Skeletal muscle cell (primary cell): ENCODE measurements at regions not wholly inside any gene's neighbourhood (a gene's known extent, or its start where the extent isn't known, plus 50 kb on each side); places are given as distances from the start of the nearest gene placed in this dataset.
"Not testable (repeated sequence)": the region's sequence is repeated elsewhere in the genome, so short reads cannot be mapped to it uniquely, and the experiment has no call there.

Experiments
- DNase-seq: peaks from one replicate; pipeline ENCODE4 v3.0.0-alpha.2; 2010; ENCODE audit warnings: low read depth
- H3K4me3 ChIP-seq: 2 replicates; pipeline ENCODE4 v1.5.1; 2011; ENCODE audit warnings: low read depth, mild to moderate bottlenecking, control low read depth, low read length, moderate library complexity

DNA sequence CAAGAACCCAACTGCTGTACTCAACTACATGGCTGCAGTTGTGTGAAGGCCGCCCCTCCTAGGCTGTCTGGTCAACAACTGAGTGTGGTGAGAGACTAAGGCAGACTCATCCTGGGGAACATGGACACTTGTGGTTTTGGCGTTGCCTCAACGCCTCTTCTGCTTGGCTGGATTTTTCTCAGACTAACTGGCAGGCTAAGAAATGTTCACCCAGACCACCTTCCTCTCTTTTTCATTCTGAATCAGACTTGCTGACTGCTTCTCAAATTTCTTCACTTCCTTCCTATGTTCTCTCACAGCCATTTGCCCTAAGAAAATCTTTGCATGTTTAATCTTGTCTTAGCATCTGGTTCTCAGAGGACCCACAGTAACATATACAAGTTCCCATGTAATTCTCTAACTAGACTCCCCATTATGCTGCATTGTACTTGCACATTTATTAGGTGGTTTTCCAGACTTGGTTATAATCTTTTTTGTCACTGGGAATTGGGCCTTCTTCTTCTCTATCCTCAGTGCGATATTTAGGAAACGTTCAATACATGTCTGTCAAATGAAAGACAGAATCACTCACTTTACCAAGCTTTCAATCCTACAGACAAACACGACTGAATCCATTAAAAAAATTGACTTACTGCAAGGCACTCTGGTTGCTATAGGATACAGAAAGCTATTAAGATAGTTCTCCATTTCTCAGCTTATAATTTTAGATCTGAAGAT is 327.6 kb downstream of the CCER1 start:
- H3K4me3 ChIP-seq, result no peak overlapping the region
- peak; percentile 78 for DNase-seq

DNA sequence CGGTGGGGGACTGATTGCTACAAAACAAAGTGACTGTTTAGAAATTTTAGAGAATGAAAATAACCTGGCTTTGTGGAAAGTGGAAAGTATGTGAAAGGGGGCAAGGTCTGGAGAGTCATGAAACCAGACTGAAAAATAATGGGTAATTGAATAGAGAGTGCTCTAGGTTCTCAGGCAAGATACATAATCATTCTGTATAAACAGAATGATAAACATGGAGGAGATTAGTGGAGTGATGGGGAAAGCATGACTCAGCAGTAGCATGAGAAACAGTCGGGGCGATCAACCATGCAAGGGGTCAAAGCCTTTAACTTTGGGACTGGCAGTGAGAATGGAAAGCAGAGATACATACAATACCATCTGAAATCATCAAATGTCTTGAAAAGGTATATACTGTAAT is 332.5 kb downstream of the CCER1 start:
- no peak overlapping the region for H3K4me3 ChIP-seq
- peak; percentile 33 for DNase-seq

DNA sequence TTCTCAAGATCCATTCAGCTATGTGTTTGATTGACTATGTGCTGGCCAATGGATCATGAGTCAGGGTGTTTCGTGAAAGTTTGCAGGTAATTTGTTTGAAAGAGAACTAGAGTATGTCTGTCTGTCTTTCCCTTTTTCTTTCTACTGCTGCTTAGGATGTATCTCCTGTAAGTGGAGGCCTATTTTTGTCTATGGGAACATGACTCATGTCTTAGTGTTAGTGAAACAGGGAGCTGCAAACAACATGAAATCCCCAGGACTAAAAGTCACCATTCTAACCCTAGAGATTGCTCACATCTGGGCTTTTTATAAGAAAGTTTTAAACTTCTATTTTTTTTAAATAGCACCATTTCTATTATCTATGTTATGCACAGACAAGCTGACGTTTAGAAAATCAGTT is 333.0 kb downstream of the CCER1 start:
- DNase-seq, result peak; percentile 62
- no peak overlapping the region for H3K4me3 ChIP-seq

DNA sequence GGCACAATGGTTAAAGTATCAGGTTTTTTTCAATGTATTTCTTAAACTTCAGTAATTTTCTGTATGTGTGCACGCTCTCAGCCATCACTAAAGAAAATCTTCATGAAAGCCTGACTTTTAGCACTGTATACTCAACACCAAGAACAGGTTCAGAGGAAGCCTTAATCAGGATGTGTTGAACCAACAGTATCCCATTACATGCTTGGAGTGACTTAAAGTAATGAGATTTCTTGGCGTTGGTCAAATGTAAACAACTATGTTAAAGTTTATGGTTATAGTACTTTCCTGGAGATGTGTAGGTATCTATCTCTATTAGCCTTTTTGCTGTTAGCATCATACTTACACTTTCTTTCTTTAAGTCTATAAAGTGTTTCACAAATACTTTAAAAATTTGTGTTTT is 335.0 kb downstream of the CCER1 start:
- H3K4me3 ChIP-seq, result no peak overlapping the region
- no peak for DNase-seq

DNA sequence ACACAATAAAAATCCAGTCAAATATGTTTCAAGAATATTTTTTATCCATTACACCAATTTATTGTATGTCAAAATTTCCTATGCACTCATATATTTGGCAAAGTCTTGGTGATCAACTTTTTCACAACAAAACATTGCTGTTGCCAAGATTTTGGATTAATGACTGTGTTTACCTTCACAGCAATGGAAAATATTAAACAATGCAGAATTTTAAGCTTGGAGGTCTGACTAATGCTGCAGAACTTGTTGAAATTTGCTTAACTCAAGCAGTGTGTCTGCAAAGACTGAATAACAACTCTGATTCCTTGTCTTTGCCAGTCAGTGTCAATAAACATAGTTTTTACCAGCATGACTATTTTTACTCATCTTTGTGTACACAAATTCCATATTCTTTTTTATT is 336.4 kb downstream of the CCER1 start:
- no peak overlapping the region for H3K4me3 ChIP-seq
- DNase-seq, result no peak

DNA sequence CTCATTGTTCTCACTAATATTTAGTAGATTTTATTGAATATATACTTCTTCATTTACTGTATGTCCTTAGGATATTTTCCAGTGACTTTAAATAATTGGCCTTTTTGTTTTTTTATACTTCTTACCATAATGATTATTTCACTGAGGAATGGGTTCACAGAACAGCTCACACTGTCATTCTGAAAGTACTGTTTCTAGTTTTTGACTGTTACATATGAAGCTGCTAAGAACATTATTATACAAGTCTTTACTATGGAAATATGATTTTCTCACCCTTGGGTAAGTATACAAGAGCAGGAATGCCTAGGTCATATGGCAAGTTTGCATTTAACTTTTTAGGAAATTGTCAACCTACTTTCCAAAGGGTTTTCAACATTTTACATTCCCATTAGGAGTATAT is 343.1 kb downstream of the CCER1 start:
- H3K4me3 ChIP-seq, result no peak overlapping the region
- DNase-seq, result no peak

DNA sequence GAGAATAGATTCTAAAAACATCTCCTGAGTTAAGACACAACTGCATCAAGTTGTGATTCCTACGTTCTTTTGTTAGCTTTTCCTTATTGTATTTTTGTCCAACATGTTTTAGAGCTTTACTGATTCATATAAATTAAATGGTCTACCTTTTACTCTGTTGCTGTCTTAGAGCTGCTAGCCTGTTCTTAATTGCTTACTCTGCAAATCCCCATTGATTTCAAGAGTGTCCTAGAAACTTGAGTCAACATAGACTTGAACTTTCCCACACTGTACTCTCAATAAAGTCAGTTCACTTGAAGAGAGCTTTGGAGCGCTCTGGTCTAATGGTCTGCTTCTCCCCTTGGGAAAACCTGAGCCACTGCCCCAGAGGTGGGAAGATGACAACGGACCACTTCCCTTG is 343.9 kb downstream of the CCER1 start:
- no peak for DNase-seq
- H3K4me3 ChIP-seq, result no peak overlapping the region

DNA sequence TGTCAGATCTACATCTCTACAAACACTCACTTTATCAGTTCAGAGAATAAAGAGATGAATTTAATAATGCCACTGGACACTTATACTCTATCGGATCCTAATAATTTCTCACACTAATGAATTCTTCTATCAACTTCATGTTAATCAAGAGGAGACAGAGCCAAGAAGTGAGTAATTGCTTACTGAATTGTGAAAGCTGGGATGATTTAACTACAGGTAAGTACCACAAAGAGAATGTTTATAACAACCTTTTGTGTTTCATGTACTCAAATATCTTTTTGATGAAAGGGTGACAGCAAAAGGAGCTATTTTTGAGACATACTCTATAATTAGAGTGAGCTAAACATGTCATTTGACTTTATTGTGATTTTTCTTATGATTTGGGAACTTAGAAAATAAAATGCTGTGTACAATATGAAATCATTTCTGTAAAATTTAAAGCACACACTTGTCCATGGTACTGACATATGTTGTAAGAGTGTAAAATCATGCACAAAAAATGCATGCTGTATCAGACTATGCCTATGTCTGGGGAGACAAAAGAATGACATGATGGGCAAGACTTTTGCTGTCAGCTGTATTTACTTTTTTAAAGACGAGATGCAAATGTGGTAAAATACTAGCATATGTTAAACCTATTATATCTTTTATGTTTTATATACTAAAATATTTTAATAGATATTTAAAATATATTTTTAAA is 361.2 kb downstream of the CCER1 start:
- H3K4me3 ChIP-seq, result no peak overlapping the region
- DNase-seq, result no peak

DNA sequence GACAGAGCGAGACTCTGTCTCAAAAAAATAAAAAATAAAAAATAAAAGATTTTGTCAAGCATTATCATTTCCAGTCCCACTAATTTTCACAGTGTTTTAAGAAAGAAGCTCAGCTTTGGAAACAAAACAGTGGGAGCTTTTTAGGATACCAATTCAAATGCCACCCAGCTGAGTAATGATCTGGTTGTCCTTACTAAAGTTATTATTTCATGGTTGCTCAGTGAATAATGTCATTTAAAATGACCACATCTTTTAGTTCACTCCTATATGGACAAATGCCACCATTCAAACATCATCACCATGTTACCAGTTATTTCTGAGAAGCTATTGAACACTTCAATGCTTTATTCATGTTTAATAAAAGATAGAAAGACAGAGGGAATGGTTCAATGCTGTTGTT is 365.0 kb downstream of the CCER1 start:
- no peak overlapping the region for H3K4me3 ChIP-seq
- no peak for DNase-seq

DNA sequence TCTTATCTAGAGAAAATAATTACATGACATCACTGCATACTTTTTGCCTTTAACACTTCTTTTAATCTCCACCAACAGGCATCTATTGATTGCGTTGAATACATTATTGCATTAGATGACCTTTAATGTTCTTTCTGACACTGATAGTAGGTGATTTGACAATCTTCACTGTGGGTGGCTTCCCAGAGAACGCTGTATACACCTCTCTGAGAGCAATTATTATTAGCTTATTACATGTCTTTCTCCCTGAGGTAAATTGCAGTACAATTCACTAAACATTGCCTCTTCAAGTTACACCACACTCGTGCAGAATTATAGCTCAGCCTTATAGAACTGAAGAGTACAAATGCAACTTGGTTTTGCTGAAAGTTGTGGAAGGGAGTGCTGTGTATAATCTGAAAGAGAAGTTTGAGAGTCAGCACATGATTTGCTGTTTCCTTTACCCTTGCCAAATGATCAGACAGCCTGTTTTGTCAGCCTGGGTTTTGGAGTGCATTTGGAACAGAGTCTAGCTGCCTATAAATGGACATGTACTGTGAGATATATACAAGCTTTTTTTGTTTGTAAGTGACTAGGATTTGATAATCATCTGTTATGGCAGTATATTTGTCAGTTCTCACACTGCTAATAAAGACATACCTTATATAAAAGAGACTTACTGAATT is 369.2 kb downstream of the CCER1 start:
- H3K4me3 ChIP-seq, result no peak overlapping the region
- no peak for DNase-seq

DNA sequence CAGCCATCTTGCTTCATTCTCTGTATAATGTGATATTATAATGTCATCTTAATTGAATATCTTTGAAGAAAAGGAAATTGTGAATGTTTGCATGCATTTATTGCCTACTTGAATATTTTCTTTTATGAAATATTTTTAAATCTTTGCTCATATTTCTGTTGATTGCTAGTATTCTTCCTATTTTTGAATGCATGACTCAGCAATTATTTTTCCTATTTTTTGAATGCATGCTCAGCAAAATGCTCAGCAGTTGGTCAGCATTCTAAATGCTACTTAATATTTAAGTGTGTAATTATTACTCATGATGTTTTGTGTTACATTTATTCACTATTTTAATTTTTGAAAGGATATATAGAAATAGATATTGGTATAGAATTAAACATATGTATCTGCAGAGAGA is 378.3 kb downstream of the CCER1 start:
- H3K4me3 ChIP-seq, result no peak overlapping the region
- no peak for DNase-seq

DNA sequence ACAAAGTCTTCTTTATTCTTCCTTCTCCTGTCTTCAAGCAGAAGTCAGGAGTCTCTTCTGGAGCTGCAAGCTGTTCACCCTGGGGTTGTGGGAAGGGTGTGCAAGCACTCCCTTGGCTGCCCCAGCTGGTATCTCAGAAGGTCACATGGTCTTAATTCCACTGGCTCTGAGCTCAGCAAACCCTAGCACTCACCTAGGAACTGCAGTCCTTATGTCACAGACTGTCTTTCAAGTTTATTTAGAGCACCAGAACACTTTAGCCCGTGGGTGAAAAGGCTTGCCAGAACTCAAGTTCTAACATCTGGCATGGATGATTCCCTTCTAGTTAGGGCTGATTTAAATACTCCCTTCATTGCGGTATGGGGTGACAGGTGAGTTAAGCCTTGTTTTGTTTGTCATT is 379.0 kb downstream of the CCER1 start:
- H3K4me3 ChIP-seq, result no peak overlapping the region

DNA sequence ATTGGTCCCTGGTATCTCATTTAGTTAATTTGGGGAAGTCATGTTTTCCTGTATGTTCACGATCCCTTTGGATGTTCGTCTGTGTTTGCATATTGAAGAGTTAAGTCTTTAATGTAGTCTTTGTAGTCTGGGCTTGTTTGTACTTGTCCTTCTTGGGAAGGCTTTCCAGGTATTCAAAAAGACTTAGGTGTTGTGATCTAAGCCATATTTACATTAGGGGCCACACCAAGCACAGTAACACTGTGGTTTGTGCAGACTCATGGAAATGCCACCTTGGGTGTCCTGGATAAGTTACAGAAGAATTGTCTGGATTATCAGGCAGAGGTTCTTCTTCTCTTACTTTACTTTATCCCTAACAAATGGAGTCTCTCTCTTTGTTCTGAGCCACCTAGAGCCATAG is 380.3 kb downstream of the CCER1 start:
- H3K4me3 ChIP-seq, result no peak overlapping the region

More for the DNA sequence above, 379.0 kb downstream of the CCER1 start:
- no peak for DNase-seq

DNA sequence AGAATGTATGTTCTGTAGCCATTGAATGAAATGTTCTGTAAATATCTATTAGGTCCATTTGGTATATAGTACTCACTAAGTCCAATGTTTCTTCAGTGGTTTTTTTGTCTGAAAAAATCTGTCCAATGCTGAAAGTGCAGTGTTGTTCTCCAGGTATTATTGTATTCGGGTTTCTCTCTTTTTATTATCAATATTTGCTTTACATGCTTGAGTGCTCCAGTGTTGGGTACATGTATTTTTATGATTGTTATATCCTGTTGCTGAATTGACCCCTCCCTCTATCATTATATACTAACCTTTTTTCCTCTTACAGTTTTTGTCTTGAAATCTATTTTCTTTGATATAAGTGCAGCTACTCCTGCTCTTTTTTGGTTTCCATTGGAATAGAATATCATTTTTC is 382.2 kb downstream of the CCER1 start:
- no peak for DNase-seq
- H3K4me3 ChIP-seq, result no peak overlapping the region

More for the DNA sequence above, 380.3 kb downstream of the CCER1 start:
- DNase-seq, result no peak

DNA sequence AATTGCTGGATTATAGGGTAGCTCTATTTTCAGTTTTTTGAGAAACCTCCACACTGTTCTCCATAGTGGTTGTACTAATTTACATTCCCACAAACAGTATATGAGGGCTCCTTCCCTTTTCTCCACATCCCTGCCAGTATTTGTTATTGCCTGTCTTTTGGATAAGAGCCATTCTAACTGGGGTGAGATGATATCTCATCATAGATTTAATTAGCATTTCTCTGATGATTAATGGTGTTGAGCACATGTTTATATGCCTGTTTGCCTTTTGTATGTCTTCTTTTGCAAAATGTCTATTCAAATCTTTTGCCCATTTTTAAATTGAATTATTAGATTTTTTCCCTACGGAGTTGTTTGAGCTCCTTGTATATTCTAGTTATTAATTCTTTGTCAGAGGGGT is 385.3 kb downstream of the CCER1 start:
- DNase-seq, result no peak
- no peak overlapping the region for H3K4me3 ChIP-seq

DNA sequence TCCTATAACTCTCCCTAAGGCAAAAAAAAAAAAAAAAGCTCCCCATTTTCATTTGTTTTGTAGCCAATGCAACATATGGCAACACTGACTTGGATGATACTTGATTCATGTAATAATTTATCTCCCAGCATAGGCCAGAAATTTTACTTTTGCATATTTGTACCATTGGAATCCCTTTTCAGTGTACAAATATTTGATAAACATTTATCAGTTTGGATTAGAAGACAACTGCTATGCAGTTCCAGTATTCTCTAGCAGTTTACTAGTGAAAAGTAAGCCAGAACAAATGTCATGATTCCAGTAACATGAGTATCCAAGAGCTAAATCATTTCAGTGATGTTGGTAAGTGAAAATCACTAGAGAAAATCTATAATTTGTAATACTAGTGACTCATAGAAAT is 392.3 kb downstream of the CCER1 start:
- no peak overlapping the region for H3K4me3 ChIP-seq

DNA sequence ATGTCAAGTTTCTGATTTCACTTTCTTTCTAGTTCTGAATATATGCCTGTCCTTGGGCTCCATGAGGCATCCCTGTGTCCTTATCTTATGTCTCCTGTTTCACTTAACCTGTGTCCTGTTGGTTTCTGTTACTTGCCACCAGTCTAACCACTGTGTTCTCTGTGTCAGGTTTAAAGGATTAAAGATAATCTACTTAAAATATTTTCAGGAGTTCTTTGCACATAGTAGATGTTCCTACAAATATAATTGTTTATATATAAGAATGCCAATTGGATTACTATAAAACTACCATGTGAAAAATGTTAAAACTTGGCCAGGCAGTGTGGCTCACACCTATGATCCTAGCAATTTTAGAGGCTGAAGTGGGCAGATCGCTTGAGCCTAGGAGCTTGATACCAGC is 406.4 kb downstream of the CCER1 start:
- H3K4me3 ChIP-seq, result no peak overlapping the region
- no peak for DNase-seq

More for the DNA sequence above, 392.3 kb downstream of the CCER1 start:
- DNase-seq, result no peak

DNA sequence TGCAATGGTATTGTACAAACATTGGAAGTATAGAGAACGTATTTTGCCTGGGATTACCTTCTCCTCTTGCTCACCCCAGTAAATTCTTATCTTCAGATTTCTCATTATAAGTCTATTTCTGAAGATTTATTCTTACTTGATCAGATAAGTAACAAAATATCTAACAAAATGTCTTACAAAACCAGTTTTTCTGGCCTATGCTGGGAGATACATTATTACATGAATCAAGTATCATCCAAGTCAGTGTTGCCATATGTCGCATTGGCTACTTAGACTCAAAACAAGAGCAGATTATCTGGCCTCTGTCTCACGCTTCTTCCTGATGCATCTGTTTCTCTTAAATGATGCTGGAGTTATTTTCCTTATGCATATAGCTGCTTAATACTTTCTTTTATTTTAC is 408.5 kb downstream of the CCER1 start:
- no peak for DNase-seq
- no peak overlapping the region for H3K4me3 ChIP-seq

DNA sequence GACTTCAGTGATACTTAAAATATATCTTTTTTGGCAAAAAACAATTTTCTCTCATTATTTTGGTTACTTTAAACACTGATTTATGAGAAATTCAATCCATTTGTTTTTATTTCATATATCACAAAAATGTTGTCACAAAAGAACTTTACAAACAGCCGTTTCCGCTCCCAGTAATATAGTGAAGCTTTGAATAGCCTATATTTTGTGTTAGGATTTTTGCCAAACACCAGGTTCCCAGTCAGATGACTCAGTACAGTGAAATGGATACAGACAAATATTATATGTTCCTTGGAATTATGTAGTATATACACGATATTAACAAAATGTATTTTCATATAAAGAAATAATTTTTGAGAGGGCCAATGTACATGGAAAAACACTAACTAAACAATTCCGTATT is 411.1 kb downstream of the CCER1 start:
- no peak overlapping the region for H3K4me3 ChIP-seq
- DNase-seq, result no peak

DNA sequence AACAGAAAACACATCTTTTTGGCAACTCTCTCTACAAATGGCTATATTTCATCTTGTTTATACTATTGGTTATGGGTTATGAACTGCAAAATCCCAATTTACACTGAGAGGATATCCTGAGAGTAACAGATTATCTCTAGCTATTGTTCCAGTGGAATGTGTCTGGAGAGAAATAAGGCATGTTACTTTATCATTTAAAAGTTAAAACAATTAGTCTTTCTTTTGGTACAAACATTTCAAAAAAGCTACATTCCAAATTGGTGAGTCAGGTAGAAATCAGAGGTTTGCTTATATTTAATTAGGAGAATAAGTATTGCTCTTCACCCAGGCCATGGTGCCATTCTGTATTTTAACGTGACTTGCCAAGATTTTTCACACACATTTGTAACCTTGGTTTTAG is 411.6 kb downstream of the CCER1 start:
- DNase-seq, result no peak
- H3K4me3 ChIP-seq, result no peak overlapping the region

DNA sequence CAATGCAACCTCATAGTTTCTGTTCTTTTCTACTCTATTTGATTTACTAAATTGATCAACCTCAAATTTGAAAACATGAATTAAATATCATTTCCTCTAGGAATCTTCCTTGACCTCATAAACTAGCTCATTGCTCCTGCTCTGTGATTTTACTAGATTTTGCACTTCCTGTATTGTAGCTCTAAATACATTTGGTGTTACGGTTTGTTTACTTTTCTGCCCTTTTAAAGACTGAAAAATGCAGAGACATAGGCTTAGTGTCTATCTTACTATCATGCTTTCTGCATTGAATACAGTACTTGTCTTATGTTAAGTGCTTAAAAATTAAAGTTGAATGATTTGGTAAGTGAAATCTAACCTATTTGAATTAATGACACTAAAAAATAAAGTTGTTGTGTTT is 412.1 kb downstream of the CCER1 start:
- H3K4me3 ChIP-seq, DNase-seq: not testable (repeated sequence)
